Neural progenitor cell (in vitro differentiated cells): ENCODE measurements at regions not wholly inside any gene's neighbourhood (a gene's known extent, or its start where the extent isn't known, plus 50 kb on each side); places are given as distances from the start of the nearest gene placed in this dataset.

Experiments used
- DNase-seq: peaks from one replicate; pipeline ENCODE4 v3.0.0-alpha.2; 2016; ENCODE audit warnings: low spot score
- H2AFZ ChIP-seq: fragments of 200-600 bp; sonication (generic); replicated peaks from 2 replicates; pipeline ENCODE4 v1.6.1; 2016; ENCODE audit warnings: antibody characterized with exemption
- H3F3A ChIP-seq: fragments of 200-600 bp; sonication (generic); 2 replicates; pipeline ENCODE4 v1.6.1; 2016; ENCODE audit warnings: antibody characterized with exemption, low read depth
- H3K27ac ChIP-seq: fragments of 200-600 bp; sonication (generic); 2 replicates; pipeline ENCODE4 v1.5.1; 2016; ENCODE audit warnings: mild to moderate bottlenecking
- H3K27me3 ChIP-seq: fragments of 200-600 bp; sonication (generic); 2 replicates; pipeline ENCODE4 v1.6.1; 2016; ENCODE audit warnings: mild to moderate bottlenecking, moderate library complexity
- H3K36me3 ChIP-seq: fragments of 200-600 bp; sonication (generic); 2 replicates; pipeline ENCODE4 v1.5.1; 2016
- H3K4me1 ChIP-seq: fragments of 200-600 bp; sonication (generic); 2 replicates; pipeline ENCODE4 v1.6.1; 2016; ENCODE audit warnings: mixed run types
- H3K4me2 ChIP-seq: fragments of 200-600 bp; sonication (generic); 2 replicates; pipeline ENCODE4 v1.6.1; 2016
- H3K4me3 ChIP-seq: fragments of 200-600 bp; sonication (generic); 2 replicates; pipeline ENCODE4 v1.5.1; 2016
- H3K79me2 ChIP-seq: fragments of 200-600 bp; sonication (generic); 2 replicates; pipeline ENCODE4 v1.6.1; 2016; ENCODE audit warnings: low read depth
- H3K9ac ChIP-seq: fragments of 200-600 bp; sonication (generic); 2 replicates; pipeline ENCODE4 v1.6.1; 2016
- H3K9me3 ChIP-seq: fragments of 200-600 bp; sonication (generic); 2 replicates; pipeline ENCODE4 v1.5.1; 2016; ENCODE audit warnings: low read depth
- H4K20me1 ChIP-seq: fragments of 200-600 bp; sonication (generic); 2 replicates; pipeline ENCODE4 v1.6.1; 2016; ENCODE audit warnings: low read depth
- H3K27ac Mint-ChIP-seq: 3 replicates; pipeline ENCODE4 v1.8.0; 2021; ENCODE audit warnings: mixed read lengths
- H3K27me3 Mint-ChIP-seq: 2 replicates; pipeline ENCODE4 v1.8.0; 2022; ENCODE audit warnings: low read depth, mild to moderate bottlenecking, inconsistent platforms, moderate library complexity, mixed read lengths; ENCODE audit not compliant: insufficient read depth
- H3K36me3 Mint-ChIP-seq: 3 replicates; pipeline ENCODE4 v1.8.0; 2021; ENCODE audit warnings: mixed read lengths
- H3K4me1 Mint-ChIP-seq: 3 replicates; pipeline ENCODE4 v1.8.0; 2021; ENCODE audit warnings: mixed read lengths
- H3K4me3 Mint-ChIP-seq: 3 replicates; pipeline ENCODE4 v1.8.0; 2021; ENCODE audit warnings: mild to moderate bottlenecking, moderate library complexity, mixed read lengths
- H3K9me3 Mint-ChIP-seq: 3 replicates; pipeline ENCODE4 v1.8.0; 2020; ENCODE audit warnings: mixed read lengths
- EZH2 ChIP-seq: fragments of 200-600 bp; sonication (generic); IDR thresholded peaks from 2 replicates; pipeline ENCODE4 v1.6.1; 2017; ENCODE audit warnings: antibody characterized with exemption, mild to moderate bottlenecking, moderate library complexity
- EZH2phosphoT487 ChIP-seq: fragments of 200-600 bp; sonication (generic); IDR thresholded peaks from 2 replicates; pipeline ENCODE4 v1.6.1; 2017; ENCODE audit warnings: antibody characterized with exemption
- TF ChIP-seq, protein P1 (sequence below): fragments of 200-600 bp; sonication (generic); IDR thresholded peaks from 2 replicates; pipeline ENCODE4 v1.5.1; 2017; ENCODE audit warnings: antibody characterized with exemption, mild to moderate bottlenecking

DNA sequence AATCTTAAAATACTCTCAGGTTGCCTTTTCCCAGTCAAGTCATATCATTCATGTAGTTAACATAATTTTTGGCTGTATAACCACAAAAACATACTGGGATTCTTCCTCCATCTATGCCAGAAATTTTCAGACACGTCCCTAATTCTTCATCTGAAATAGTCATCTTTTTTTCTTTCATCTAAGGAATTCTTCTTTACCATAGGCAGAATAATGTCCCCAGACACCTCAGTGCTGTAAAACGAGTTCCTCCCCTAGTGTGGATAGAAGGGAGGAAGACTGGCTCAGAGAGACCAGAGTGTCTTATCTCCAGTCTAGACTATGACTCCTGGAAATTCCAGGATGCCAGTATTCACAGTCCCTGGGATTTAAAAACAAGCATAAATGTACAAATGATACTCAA, 127.8 kb downstream of the MREG start:
- H3K27ac Mint-ChIP-seq, result no peak overlapping the region

DNA sequence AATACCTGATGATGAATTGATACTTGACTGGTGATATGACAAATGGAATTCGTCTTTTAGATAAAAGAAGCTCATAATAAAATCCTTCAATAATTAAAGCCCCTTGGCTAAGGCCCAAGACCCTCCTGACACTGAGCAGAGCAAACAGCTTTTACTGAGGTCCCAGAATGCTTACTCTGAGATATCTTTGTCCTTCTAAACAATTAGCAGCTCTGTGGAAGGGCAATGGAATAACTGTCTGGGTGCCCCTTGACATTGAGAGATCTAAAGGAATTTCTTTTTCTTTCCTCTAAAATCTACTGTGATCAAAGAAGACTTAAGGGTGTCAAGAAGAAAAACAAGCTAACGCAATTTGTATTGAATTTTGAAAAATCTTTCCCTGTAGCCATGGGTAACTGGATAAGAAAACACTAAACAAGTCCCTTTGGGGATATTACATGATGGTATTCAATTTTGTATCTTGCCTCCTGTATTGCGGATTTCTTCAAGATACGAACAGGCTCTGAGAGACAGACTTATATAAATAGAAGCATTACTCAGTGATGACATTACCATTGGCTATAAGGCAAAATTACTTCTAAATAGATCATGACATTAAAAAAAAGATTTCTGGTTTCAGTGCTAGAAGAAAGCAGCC, 128.8 kb downstream of the MREG start:
- Mint-ChIP-seq H3K36me3 (no peaks in the 10 kb centered on the region), H3K27ac (no peak overlapping the region), H3K4me1 (peaks cover 14% of the 10 kb centered on the region), H3K9me3 (no peaks in the 10 kb centered on the region), H3K4me3 (no peak overlapping the region), H3K27me3 (no peaks in the 10 kb centered on the region)
- Histone ChIP-seq H3K36me3 (no peaks in the 10 kb centered on the region), H3K4me2 (no peak overlapping the region), H3K4me1 (no peaks in the 10 kb centered on the region), H3K27ac (no peak overlapping the region), H2AFZ (no peak overlapping the region), H3F3A (no peaks in the 10 kb centered on the region), H3K4me3 (no peak overlapping the region), H4K20me1 (no peaks in the 10 kb centered on the region), H3K79me2 (no peaks in the 10 kb centered on the region), H3K9me3 (no peaks in the 10 kb centered on the region), H3K9ac (no peak overlapping the region), H3K27me3 (no peaks in the 10 kb centered on the region)
- TF ChIP-seq, protein P1, sequence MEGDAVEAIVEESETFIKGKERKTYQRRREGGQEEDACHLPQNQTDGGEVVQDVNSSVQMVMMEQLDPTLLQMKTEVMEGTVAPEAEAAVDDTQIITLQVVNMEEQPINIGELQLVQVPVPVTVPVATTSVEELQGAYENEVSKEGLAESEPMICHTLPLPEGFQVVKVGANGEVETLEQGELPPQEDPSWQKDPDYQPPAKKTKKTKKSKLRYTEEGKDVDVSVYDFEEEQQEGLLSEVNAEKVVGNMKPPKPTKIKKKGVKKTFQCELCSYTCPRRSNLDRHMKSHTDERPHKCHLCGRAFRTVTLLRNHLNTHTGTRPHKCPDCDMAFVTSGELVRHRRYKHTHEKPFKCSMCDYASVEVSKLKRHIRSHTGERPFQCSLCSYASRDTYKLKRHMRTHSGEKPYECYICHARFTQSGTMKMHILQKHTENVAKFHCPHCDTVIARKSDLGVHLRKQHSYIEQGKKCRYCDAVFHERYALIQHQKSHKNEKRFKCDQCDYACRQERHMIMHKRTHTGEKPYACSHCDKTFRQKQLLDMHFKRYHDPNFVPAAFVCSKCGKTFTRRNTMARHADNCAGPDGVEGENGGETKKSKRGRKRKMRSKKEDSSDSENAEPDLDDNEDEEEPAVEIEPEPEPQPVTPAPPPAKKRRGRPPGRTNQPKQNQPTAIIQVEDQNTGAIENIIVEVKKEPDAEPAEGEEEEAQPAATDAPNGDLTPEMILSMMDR, result no peak
- TF ChIP-seq EZH2phosphoT487, result no peak
- no peak for TF ChIP-seq EZH2
- no peak for DNase-seq

More for the DNA sequence above, 127.8 kb downstream of the MREG start:
- no peaks in the 10 kb centered on the region for H3K27me3 ChIP-seq
- H2AFZ ChIP-seq, result no peak overlapping the region
- no peak overlapping the region for H3K4me2 ChIP-seq
- no peaks in the 10 kb centered on the region for H3F3A ChIP-seq
- no peaks in the 10 kb centered on the region for H4K20me1 ChIP-seq
- Mint-ChIP-seq H3K36me3 (no peaks in the 10 kb centered on the region), H3K4me3 (no peak overlapping the region), H3K9me3 (no peaks in the 10 kb centered on the region), H3K4me1 (peaks cover 12% of the 10 kb centered on the region), H3K27me3 (no peaks in the 10 kb centered on the region)
- H3K4me1 ChIP-seq, result no peaks in the 10 kb centered on the region
- no peak for TF ChIP-seq EZH2phosphoT487
- TF ChIP-seq EZH2, result no peak
- TF ChIP-seq, protein P1, result no peak
- H3K79me2 ChIP-seq, result no peaks in the 10 kb centered on the region
- no peaks in the 10 kb centered on the region for H3K36me3 ChIP-seq
- no peak for DNase-seq
- no peak overlapping the region for H3K9ac ChIP-seq
- no peak overlapping the region for H3K27ac ChIP-seq
- H3K4me3 ChIP-seq, result no peak overlapping the region
- no peaks in the 10 kb centered on the region for H3K9me3 ChIP-seq

DNA sequence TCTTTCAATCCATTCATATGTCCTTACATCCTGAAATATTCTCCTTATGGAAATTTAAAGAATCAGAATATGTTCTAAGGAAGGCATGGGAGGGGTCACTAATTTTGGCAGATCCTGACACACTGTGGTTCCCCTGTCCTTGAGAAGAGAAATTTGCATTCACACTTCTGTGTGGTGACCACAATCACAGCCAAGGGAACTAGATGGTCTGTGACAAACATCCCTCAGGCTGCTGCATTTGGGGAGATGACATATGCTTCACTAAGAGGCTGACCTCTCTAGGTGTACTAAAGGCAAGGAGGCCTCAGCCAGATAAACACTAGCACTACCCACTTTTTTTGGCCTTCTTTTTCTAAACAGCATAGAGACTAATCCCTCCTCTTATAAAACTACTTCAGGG, 129.6 kb downstream of the MREG start:
- Histone ChIP-seq H3K36me3 (no peaks in the 10 kb centered on the region), H2AFZ (no peak overlapping the region), H3K4me2 (no peak overlapping the region), H4K20me1 (no peaks in the 10 kb centered on the region), H3K9me3 (no peaks in the 10 kb centered on the region), H3K4me3 (no peak overlapping the region), H3K4me1 (no peaks in the 10 kb centered on the region), H3K27me3 (no peaks in the 10 kb centered on the region), H3K27ac (no peak overlapping the region), H3K79me2 (no peaks in the 10 kb centered on the region), H3K9ac (no peak overlapping the region), H3F3A (no peaks in the 10 kb centered on the region)
- H3K4me3 Mint-ChIP-seq, result no peak overlapping the region
- H3K36me3 Mint-ChIP-seq, result no peaks in the 10 kb centered on the region
- TF ChIP-seq EZH2 (no peak), EZH2phosphoT487 (no peak)
- TF ChIP-seq, protein P1, result no peak
- H3K27me3 Mint-ChIP-seq, result no peaks in the 10 kb centered on the region
- peaks cover 14% of the 10 kb centered on the region for H3K4me1 Mint-ChIP-seq
- DNase-seq, result no peak
- peaks cover 3% of the 10 kb centered on the region for H3K9me3 Mint-ChIP-seq
- H3K27ac Mint-ChIP-seq, result no peak overlapping the region
